HFFc6 (cell line): ENCODE measurements at regions not wholly inside any gene's neighbourhood (a gene's known extent, or its start where the extent isn't known, plus 50 kb on each side); places are given as distances from the start of the nearest gene placed in this dataset.

ENCODE experiments used
- DNase-seq: peaks from one replicate; pipeline ENCODE4 v3.0.0-alpha.2; 2018
- H3K27ac Mint-ChIP-seq: 2 replicates; pipeline ENCODE4 v1.8.0; 2020; ENCODE audit warnings: mild to moderate bottlenecking, mixed read lengths
- H3K27me3 Mint-ChIP-seq: 2 replicates; pipeline ENCODE4 v1.8.0; 2021; ENCODE audit warnings: mild to moderate bottlenecking, moderate library complexity, mixed read lengths; ENCODE audit not compliant: insufficient read depth
- H3K36me3 Mint-ChIP-seq: 2 replicates; pipeline ENCODE4 v1.8.0; 2021; ENCODE audit warnings: low read depth, mixed read lengths
- H3K4me1 Mint-ChIP-seq: 2 replicates; pipeline ENCODE4 v1.8.0; 2020; ENCODE audit warnings: low read depth, mixed read lengths
- H3K4me3 Mint-ChIP-seq: 2 replicates; pipeline ENCODE4 v1.8.0; 2020; ENCODE audit warnings: mild to moderate bottlenecking, moderate library complexity, mixed read lengths
- H3K9me3 Mint-ChIP-seq: 2 replicates; pipeline ENCODE4 v1.8.0; 2020; ENCODE audit warnings: mild to moderate bottlenecking, mixed read lengths
- CTCF ChIP-seq: fragments of 200-600 bp; sonication (generic); IDR thresholded peaks from 2 replicates; pipeline ENCODE4 v1.5.0; 2021; ENCODE audit warnings: antibody characterized with exemption, mild to moderate bottlenecking

GRCh38 chr3:139735191-139735590 lies 57.4 kb upstream of the NMNAT3 start:
- Mint-ChIP-seq H3K27ac (no peak overlapping the region), H3K9me3 (peaks cover 73% of the 10 kb centered on the region), H3K4me1 (no peaks in the 10 kb centered on the region), H3K36me3 (peaks cover 6% of the 10 kb centered on the region; the same call in 1 of the 2 replicates), H3K4me3 (no peak overlapping the region), H3K27me3 (no peaks in the 10 kb centered on the region; the same call in 1 of the 2 replicates)
- TF ChIP-seq CTCF: no peak
- no peak for DNase-seq

GRCh38 chr3:139732729-139733128 lies 55.0 kb upstream of the NMNAT3 start:
- Mint-ChIP-seq H3K4me3 (no peak overlapping the region), H3K4me1 (no peaks in the 10 kb centered on the region), H3K27me3 (no peaks in the 10 kb centered on the region; the same call in 1 of the 2 replicates), H3K9me3 (peaks cover 67% of the 10 kb centered on the region), H3K27ac (no peak overlapping the region), H3K36me3 (peaks cover 6% of the 10 kb centered on the region; the same call in 1 of the 2 replicates)
- TF ChIP-seq CTCF: no peak
- no peak for DNase-seq

GRCh38 chr3:139729300-139729699 lies 51.5 kb upstream of the NMNAT3 start:
- H3K27me3 Mint-ChIP-seq: no peaks in the 10 kb centered on the region; the same call in 1 of the 2 replicates
- H3K4me3 Mint-ChIP-seq: no peak overlapping the region
- H3K9me3 Mint-ChIP-seq: peaks cover 61% of the 10 kb centered on the region
- TF ChIP-seq CTCF: no peak
- 0 out of 2 replicates have a peak, but pooled peaks cover 6% of the 10 kb centered on the region for H3K36me3 Mint-ChIP-seq
- H3K4me1 Mint-ChIP-seq: no peaks in the 10 kb centered on the region
- DNase-seq: no peak
- no peak overlapping the region for H3K27ac Mint-ChIP-seq

GRCh38 chr3:139728414-139728813 lies 50.6 kb upstream of the NMNAT3 start:
- H3K4me3 Mint-ChIP-seq: no peak overlapping the region
- no peak overlapping the region; the same call in 1 of the 2 replicates for H3K27ac Mint-ChIP-seq
- no peak for TF ChIP-seq CTCF
- DNase-seq: no peak
- peaks cover 53% of the 10 kb centered on the region for H3K9me3 Mint-ChIP-seq
- no peaks in the 10 kb centered on the region; the same call in 1 of the 2 replicates for H3K27me3 Mint-ChIP-seq
- H3K4me1 Mint-ChIP-seq: no peaks in the 10 kb centered on the region
- H3K36me3 Mint-ChIP-seq: 0 out of 2 replicates have a peak, but pooled peaks cover 5% of the 10 kb centered on the region
